ENCODE measurements at regions not wholly inside any gene's neighbourhood (a gene's known extent, or its start where the extent isn't known, plus 50 kb on each side); places are given as distances from the start of the nearest gene placed in this dataset.

DNA sequence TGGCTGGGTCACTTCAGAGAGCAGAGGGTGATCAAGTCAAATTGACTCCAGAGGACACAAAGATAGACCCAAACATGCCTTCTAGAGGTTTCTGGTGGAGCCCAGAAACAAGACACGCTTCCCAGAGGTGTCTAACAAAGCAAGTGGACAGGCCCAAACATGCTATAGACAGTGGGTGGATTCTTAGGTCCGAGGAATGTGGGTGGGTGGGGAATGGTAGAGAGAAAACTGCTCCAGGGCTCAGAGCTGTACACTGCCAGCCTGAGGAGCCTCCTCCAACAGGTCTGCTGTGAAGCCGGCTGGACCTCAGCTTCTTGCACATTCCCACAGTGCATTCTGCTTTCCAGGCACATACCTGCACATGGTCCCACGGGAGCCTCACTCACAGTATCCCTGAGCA, 116.8 kb upstream of the NECTIN1 start:
- Histone ChIP-seq H3K4me1 (peaks cover 0 to 10% (median 0%) of the 10 kb centered on the region in 9 donors), H3K9me3 (peaks cover 0 to 10% (median 0%) of the 10 kb centered on the region in 11 donors), H3K36me3 (no peaks in the 10 kb centered on the region), H3K4me3 (no peak overlapping the region), H3K27ac (no peak overlapping the region), H3K27me3 (peaks cover 0 to 5% (median 0%) of the 10 kb centered on the region in 7 donors)
- DNase-seq (no peak), ATAC-seq (no peak)
- TF ChIP-seq, protein P1, sequence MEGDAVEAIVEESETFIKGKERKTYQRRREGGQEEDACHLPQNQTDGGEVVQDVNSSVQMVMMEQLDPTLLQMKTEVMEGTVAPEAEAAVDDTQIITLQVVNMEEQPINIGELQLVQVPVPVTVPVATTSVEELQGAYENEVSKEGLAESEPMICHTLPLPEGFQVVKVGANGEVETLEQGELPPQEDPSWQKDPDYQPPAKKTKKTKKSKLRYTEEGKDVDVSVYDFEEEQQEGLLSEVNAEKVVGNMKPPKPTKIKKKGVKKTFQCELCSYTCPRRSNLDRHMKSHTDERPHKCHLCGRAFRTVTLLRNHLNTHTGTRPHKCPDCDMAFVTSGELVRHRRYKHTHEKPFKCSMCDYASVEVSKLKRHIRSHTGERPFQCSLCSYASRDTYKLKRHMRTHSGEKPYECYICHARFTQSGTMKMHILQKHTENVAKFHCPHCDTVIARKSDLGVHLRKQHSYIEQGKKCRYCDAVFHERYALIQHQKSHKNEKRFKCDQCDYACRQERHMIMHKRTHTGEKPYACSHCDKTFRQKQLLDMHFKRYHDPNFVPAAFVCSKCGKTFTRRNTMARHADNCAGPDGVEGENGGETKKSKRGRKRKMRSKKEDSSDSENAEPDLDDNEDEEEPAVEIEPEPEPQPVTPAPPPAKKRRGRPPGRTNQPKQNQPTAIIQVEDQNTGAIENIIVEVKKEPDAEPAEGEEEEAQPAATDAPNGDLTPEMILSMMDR (IDR thresholded peaks at IDR 0.05): no peak
- intact Hi-C loops (cut with DNase I): no loop called here
- WGBS, 2 donors: 89% methylated on average over 4 of the region's 4 CpGs

DNA sequence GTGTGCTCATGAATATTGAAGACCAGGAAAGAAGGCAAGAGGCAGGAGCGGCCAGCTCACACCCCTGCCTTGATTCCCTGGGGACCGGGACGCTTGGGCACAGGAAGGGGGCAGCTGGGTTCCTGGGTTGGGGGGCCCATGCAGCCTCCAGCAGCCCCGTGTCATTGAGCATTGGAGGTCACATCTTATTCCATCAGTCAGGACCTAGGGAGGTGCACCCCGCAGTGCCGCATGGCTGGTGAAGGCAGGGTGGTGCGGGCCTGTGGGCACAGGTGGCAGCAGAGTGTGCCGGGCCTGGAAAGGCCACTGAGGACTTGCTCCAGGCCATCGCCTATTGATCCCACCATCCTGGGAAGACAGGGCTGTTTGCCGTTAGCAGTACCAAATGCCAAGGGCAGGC, 116.3 kb upstream of the NECTIN1 start:
- TF ChIP-seq, protein P1 (IDR thresholded peaks at IDR 0.05): no peak
- DNase-seq (no peak), ATAC-seq (peak in 1 of 8 donors; percentile 36)
- WGBS, 2 donors: 74 to 85% methylated on average over 10 of the region's 10 CpGs
- Histone ChIP-seq H3K27me3 (peaks cover 0 to under 1% (median 0%) of the 10 kb centered on the region in 7 donors), H3K4me3 (no peak overlapping the region), H3K4me1 (peaks cover 0 to 10% (median 0%) of the 10 kb centered on the region in 9 donors), H3K36me3 (no peaks in the 10 kb centered on the region), H3K9me3 (peaks cover 0 to 10% (median 0%) of the 10 kb centered on the region in 11 donors), H3K27ac (peak overlapping the region in 1 of 10 donors; percentile 6)
- intact Hi-C loops (cut with DNase I): no loop called here

DNA sequence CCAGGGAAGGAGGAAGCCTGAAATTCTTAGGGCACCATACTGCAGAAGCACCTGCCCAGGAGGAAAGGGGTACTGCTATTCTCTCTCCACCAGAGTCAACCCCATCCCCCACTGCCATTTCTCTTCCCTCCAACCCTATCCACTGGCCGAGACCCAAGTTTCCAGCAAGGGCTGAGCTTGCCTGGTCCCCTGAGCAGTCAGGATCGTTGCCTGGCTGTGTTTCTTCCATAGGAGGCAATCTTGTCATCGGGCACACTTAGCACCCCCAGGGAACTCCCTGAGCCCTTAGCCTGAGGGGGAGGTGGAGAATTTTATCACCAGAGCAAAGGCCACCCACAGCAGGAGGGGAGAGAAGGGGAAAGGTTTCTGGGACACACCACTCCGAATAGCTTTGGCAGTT, 115.8 kb upstream of the NECTIN1 start:
- peak overlapping the region in 1 of 10 donors; percentile 6 for H3K27ac ChIP-seq
- ATAC-seq: peak in 7 of 8 donors; percentile 42 to 89 (median 81)
- H3K9me3 ChIP-seq: peaks cover 0 to 10% (median 0%) of the 10 kb centered on the region in 11 donors
- intact Hi-C loops (cut with DNase I): no loop called here
- DNase-seq: peak in 1 of 2 donors; percentile 63
- H3K4me1 ChIP-seq: peaks cover 0 to 10% (median 0%) of the 10 kb centered on the region in 9 donors
- H3K36me3 ChIP-seq: no peaks in the 10 kb centered on the region
- peaks cover 0 to 1% (median 0%) of the 10 kb centered on the region in 7 donors for H3K27me3 ChIP-seq
- TF ChIP-seq, protein P1 (IDR thresholded peaks at IDR 0.05): no peak
- H3K4me3 ChIP-seq: no peak overlapping the region
- WGBS, 2 donors: 5 to 11% methylated on average over 4 of the region's 4 CpGs

DNA sequence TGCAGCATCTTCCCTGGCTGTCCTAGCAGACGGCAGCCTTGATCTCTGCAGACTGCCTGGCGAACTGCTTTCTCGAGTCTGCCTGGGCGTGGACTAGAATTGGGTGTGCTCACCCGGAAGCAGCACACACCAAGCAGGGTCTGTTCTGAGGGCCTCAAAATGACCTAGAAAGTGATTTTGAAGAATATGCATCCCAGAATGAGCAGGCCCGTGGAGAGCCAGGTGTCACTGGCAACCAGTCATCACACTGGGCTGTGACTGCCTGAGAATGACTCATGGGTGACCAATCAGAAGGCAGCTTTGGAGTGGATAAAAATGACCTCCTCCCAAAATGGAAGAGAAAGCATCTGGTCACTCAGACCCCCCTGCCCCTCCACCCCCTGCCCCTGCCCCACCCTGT, 114.9 kb upstream of the NECTIN1 start:
- H3K4me1 ChIP-seq: peaks cover 0 to 10% (median 0%) of the 10 kb centered on the region in 9 donors
- intact Hi-C loops (cut with DNase I): no loop called here
- H3K27ac ChIP-seq: no peak overlapping the region
- WGBS, 2 donors: 62 to 65% methylated on average over 6 of the region's 6 CpGs
- H3K9me3 ChIP-seq: peaks cover 0 to 10% (median 0%) of the 10 kb centered on the region in 11 donors
- no peaks in the 10 kb centered on the region for H3K36me3 ChIP-seq
- ATAC-seq (peak in 1 of 8 donors; percentile 26), DNase-seq (no peak)
- H3K27me3 ChIP-seq: peaks cover 0 to 11% (median 0%) of the 10 kb centered on the region in 7 donors
- TF ChIP-seq, protein P1 (IDR thresholded peaks at IDR 0.05): no peak
- no peak overlapping the region for H3K4me3 ChIP-seq

Measured in heart right ventricle (tissue), 16 donors.